ENCODE measurements at regions not wholly inside any gene's neighbourhood (a gene's known extent, or its start where the extent isn't known, plus 50 kb on each side); places are given as distances from the start of the nearest gene placed in this dataset.

- no peak overlapping the region for H3K27ac Mint-ChIP-seq
- no peaks in the 10 kb centered on the region for H3K4me1 Mint-ChIP-seq
- TF ChIP-seq, protein P1, sequence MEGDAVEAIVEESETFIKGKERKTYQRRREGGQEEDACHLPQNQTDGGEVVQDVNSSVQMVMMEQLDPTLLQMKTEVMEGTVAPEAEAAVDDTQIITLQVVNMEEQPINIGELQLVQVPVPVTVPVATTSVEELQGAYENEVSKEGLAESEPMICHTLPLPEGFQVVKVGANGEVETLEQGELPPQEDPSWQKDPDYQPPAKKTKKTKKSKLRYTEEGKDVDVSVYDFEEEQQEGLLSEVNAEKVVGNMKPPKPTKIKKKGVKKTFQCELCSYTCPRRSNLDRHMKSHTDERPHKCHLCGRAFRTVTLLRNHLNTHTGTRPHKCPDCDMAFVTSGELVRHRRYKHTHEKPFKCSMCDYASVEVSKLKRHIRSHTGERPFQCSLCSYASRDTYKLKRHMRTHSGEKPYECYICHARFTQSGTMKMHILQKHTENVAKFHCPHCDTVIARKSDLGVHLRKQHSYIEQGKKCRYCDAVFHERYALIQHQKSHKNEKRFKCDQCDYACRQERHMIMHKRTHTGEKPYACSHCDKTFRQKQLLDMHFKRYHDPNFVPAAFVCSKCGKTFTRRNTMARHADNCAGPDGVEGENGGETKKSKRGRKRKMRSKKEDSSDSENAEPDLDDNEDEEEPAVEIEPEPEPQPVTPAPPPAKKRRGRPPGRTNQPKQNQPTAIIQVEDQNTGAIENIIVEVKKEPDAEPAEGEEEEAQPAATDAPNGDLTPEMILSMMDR (IDR thresholded peaks at IDR 0.05), result no peak
- ChIA-PET POLR2A (no interaction called here), CTCF (no interaction called here)
- DNase-seq (no peak), ATAC-seq (ENCODE audit: low read depth) (no peak)
- intact Hi-C loops (cut with micrococcal nuclease), result no loop called here
- no peaks in the 10 kb centered on the region for H3K36me3 Mint-ChIP-seq (ENCODE audit: low read depth)
- H3K9me3 Mint-ChIP-seq, result peaks cover 2% of the 10 kb centered on the region
- no peaks in the 10 kb centered on the region for H3K27me3 Mint-ChIP-seq
- H3K4me3 Mint-ChIP-seq, result no peak overlapping the region
Measured at GRCh38 chr2:66890166-66890742, 455.3 kb downstream of the MEIS1 start.

GRCh38 chr2:66895206-66895605, 460.3 kb downstream of the MEIS1 start:
- CTCF ChIA-PET, result no interaction called here
- Mint-ChIP-seq H3K4me1 (no peaks in the 10 kb centered on the region), H3K27me3 (no peaks in the 10 kb centered on the region), H3K27ac (no peak overlapping the region), H3K4me3 (no peak overlapping the region), H3K36me3 (ENCODE audit: low read depth) (no peaks in the 10 kb centered on the region), H3K9me3 (no peaks in the 10 kb centered on the region)
- ATAC-seq (ENCODE audit: low read depth) (no peak), DNase-seq (no peak)
- TF ChIP-seq, protein P1 (IDR thresholded peaks at IDR 0.05), result no peak
- POLR2A ChIA-PET, result no interaction called here
- intact Hi-C loops (cut with micrococcal nuclease), result no loop called here

GRCh38 chr2:66896131-66896530, 461.2 kb downstream of the MEIS1 start:
- Mint-ChIP-seq H3K27ac (no peak overlapping the region), H3K4me3 (no peak overlapping the region), H3K9me3 (no peaks in the 10 kb centered on the region), H3K4me1 (no peaks in the 10 kb centered on the region), H3K27me3 (no peaks in the 10 kb centered on the region), H3K36me3 (ENCODE audit: low read depth) (no peaks in the 10 kb centered on the region)
- TF ChIP-seq, protein P1 (IDR thresholded peaks at IDR 0.05), result no peak
- DNase-seq (no peak), ATAC-seq (ENCODE audit: low read depth) (no peak)
- ChIA-PET CTCF (no interaction called here), POLR2A (no interaction called here)
- intact Hi-C loops (cut with micrococcal nuclease), result no loop called here

DNA sequence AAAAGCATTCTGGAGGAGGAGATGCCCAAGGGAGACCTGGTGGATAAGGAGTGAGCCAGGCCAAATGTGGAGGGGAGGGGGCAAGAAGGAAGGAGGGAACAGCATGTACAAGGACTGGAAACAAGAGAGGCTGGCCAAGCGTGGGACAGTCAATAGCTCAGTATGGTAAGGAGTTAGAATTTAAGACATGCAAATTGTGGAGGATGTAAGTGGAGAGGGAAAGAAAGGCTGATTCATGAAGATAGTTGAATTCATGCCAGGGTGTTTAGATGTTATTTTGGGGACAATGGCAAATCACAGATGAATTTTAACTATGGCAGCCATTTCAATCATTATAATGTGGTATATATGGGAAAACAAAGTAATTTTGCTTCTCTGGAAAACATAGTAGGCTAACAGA, 462.3 kb downstream of the MEIS1 start:
- ChIA-PET POLR2A (no interaction called here), CTCF (no interaction called here)
- H3K4me1 Mint-ChIP-seq, result no peaks in the 10 kb centered on the region
- DNase-seq (no peak), ATAC-seq (ENCODE audit: low read depth) (no peak)
- intact Hi-C loops (cut with micrococcal nuclease), result no loop called here
- H3K36me3 Mint-ChIP-seq (ENCODE audit: low read depth), result no peaks in the 10 kb centered on the region
- H3K27ac Mint-ChIP-seq, result no peak overlapping the region
- no peaks in the 10 kb centered on the region for H3K9me3 Mint-ChIP-seq
- H3K4me3 Mint-ChIP-seq, result no peak overlapping the region
- no peaks in the 10 kb centered on the region for H3K27me3 Mint-ChIP-seq
- TF ChIP-seq, protein P1 (IDR thresholded peaks at IDR 0.05), result no peak

GRCh38 chr2:66897691-66898150, 462.8 kb downstream of the MEIS1 start:
- H3K27me3 Mint-ChIP-seq, result no peaks in the 10 kb centered on the region
- ATAC-seq (ENCODE audit: low read depth) (no peak), DNase-seq (no peak)
- H3K9me3 Mint-ChIP-seq, result no peaks in the 10 kb centered on the region
- no peak overlapping the region for H3K27ac Mint-ChIP-seq
- intact Hi-C loops (cut with micrococcal nuclease), result no loop called here
- ChIA-PET POLR2A (no interaction called here), CTCF (no interaction called here)
- H3K4me3 Mint-ChIP-seq, result no peak overlapping the region
- H3K4me1 Mint-ChIP-seq, result no peaks in the 10 kb centered on the region
- TF ChIP-seq, protein P1 (IDR thresholded peaks at IDR 0.05), result no peak
- H3K36me3 Mint-ChIP-seq (ENCODE audit: low read depth), result no peaks in the 10 kb centered on the region

All from activated B cell treated with CpG ODN at 0.5 μM for 24 hours (primary cell).